GM12874 (cell line): ENCODE measurements at regions not wholly inside any gene's neighbourhood (a gene's known extent, or its start where the extent isn't known, plus 50 kb on each side); places are given as distances from the start of the nearest gene placed in this dataset.

Source experiments
- CTCF ChIP-seq: IDR thresholded peaks from 2 replicates; pipeline ENCODE4 v1.5.1; 2011; ENCODE audit warnings: low read depth, mild to moderate bottlenecking, control low read depth, low read length, moderate library complexity; ENCODE audit not compliant: insufficient read depth

- TF ChIP-seq CTCF: no peak
Observed at GRCh38 chr15:59873644-59874272, 130.4 kb upstream of the FOXB1 start.

GRCh38 chr15:59867086-59867855 lies 136.8 kb upstream of the FOXB1 start:
- no peak for TF ChIP-seq CTCF

GRCh38 chr15:59866642-59867041 lies 137.5 kb upstream of the FOXB1 start:
- TF ChIP-seq CTCF: no peak

- TF ChIP-seq CTCF: no peak
Observed at GRCh38 chr15:59862191-59863155, 141.6 kb upstream of the FOXB1 start.

GRCh38 chr15:59847968-59848367 lies 156.1 kb upstream of the FOXB1 start:
- no peak for TF ChIP-seq CTCF

GRCh38 chr15:59845942-59846499 lies 156.9 kb upstream of the BNIP2 start:
- TF ChIP-seq CTCF: no peak

GRCh38 chr15:59843609-59844008 lies 154.5 kb upstream of the BNIP2 start:
- no peak for TF ChIP-seq CTCF
